Transverse colon (tissue), 4 donors: ENCODE measurements at regions not wholly inside any gene's neighbourhood (a gene's known extent, or its start where the extent isn't known, plus 50 kb on each side); places are given as distances from the start of the nearest gene placed in this dataset.

Experiments
- DNase-seq: peaks from one replicate; pipeline ENCODE4 v3.0.0-alpha.2; 2019
- H3K27ac ChIP-seq, 4 donors: fragments of 200-600 bp; sonication (generic); 2 replicates each; pipeline ENCODE4 v1.5.1; 2016 to 2018; ENCODE audit warnings: inconsistent platforms in 4 of 4
- H3K27me3 ChIP-seq: fragments of 200-600 bp; sonication (generic); 2 replicates; pipeline ENCODE4 v1.5.1; 2017; ENCODE audit warnings: inconsistent platforms
- H3K36me3 ChIP-seq, 4 donors: fragments of 200-600 bp; sonication (generic); 2 replicates each; pipeline ENCODE4 v1.5.1; 2017 to 2019; ENCODE audit warnings: inconsistent platforms in 4 of 4
- H3K4me1 ChIP-seq, 4 donors: fragments of 200-600 bp; sonication (generic); 2 replicates each; pipeline ENCODE4 v1.5.1; 2017 to 2020; ENCODE audit warnings: inconsistent platforms in 4 of 4
- H3K4me3 ChIP-seq, 4 donors: fragments of 200-600 bp; sonication (generic); 1 replicate in 1 of 4; 2 replicates in 3 of 4; pipeline versions ENCODE4 v1.5.1 to v1.6.1; 2017 to 2019; ENCODE audit warnings: inconsistent platforms in 4 of 4
- H3K9me3 ChIP-seq, 2 donors: fragments of 200-600 bp; sonication (generic); 2 replicates each; pipeline ENCODE4 v1.5.1; 2017 to 2019; ENCODE audit warnings: inconsistent platforms in 2 of 2
- EP300 ChIP-seq: sonication (generic); formaldehyde crosslinking; IDR thresholded peaks from one replicate; pipeline ENCODE4 v1.6.1; 2017; ENCODE audit warnings: antibody characterized with exemption, low read depth
- POLR2A ChIP-seq: fragments of 450-650 bp; IDR thresholded peaks from one replicate; pipeline ENCODE4 v1.6.1; 2016; ENCODE audit warnings: antibody characterized with exemption, mild to moderate bottlenecking, moderate library complexity
- POLR2AphosphoS5 ChIP-seq, 3 donors: sonication (generic); formaldehyde crosslinking; IDR thresholded peaks; one replicate each; pipeline ENCODE4 v1.6.1; 2016; ENCODE audit warnings: antibody characterized with exemption in 3 of 3
- WGBS, 2 donors: methylation state at CpG; one replicate each; pipeline ENCODE4 v1.1.5; 2018; ENCODE audit warnings: low coverage in 1 of 2; 5-methylcytosine and 5-hydroxymethylcytosine counted together
- in situ Hi-C, 4 donors: fragments of 200-750 bp; cut with MboI; loops; one replicate each; pipeline versions ENCODE4 v1.15.0 to v1.15.1; 2017; ENCODE audit warnings: low sequenced_read_pairs in 3 of 4, low pct_ligation_motif_present in 1 of 4, low pct_unique_long_range_greater_than_20kb in 1 of 4
- intact Hi-C: fragments of 100-400 bp; cut with DNase I; formaldehyde crosslinking; loops from one replicate; pipeline ENCODE4 v1.15.1; 2023; ENCODE audit warnings: low total_unique reads
- TF ChIP-seq, protein P1 (sequence below), 5 experiments: fragments of 200-600 bp in 3 of 5; fragments of 450-650 bp in 2 of 5; sonication (generic) in 3 of 5; IDR thresholded peaks; 1 replicate in 2 of 5; 2 replicates in 3 of 5; pipeline ENCODE4 v1.5.1; 2016 to 2017; ENCODE audit warnings: antibody characterized with exemption in 5 of 5, inconsistent platforms in 3 of 5, mild to moderate bottlenecking in 2 of 5, moderate library complexity in 1 of 5

GRCh38 chr1:191453487-191453886 lies 704.8 kb upstream of the RGS18 start:
- H3K4me1 ChIP-seq = no peaks in the 10 kb centered on the region
- H3K27me3 ChIP-seq = no peaks in the 10 kb centered on the region
- no peak overlapping the region for H3K4me3 ChIP-seq
- no peaks in the 10 kb centered on the region for H3K36me3 ChIP-seq
- H3K27ac ChIP-seq = no peak overlapping the region
- DNase-seq = no peak
- no peaks in the 10 kb centered on the region for H3K9me3 ChIP-seq
- in situ Hi-C loops = no loop called here
- TF ChIP-seq POLR2AphosphoS5 (IDR thresholded peaks at IDR 0.05) = no peak
- TF ChIP-seq POLR2A = no peak
- intact Hi-C loops = no loop called here
- WGBS, 2 donors = 67 to 86% methylated on average over 1 to 2 of the region's 2 CpGs

DNA sequence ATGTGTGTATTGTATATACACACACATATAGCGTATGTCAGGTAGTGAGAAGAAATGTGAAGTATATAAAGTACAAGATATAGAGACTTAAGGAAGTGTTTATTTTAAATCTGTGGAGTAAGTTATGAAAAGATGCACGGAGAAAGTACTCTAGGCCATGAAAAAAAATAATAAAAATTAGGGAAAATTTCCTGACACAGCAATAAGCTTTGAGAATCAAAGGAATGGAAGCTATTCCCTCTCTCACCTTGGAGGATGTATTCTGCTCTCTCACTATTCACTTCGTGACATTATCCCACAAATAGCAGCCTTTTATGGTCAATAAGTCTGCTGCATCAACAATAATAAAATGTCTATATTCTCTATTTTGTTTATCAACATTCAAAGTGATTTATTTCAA lies 700.4 kb upstream of the RGS18 start:
- Histone ChIP-seq H3K4me1 (no peaks in the 10 kb centered on the region), H3K27ac (no peak overlapping the region), H3K9me3 (no peaks in the 10 kb centered on the region), H3K36me3 (no peaks in the 10 kb centered on the region), H3K4me3 (no peak overlapping the region), H3K27me3 (no peaks in the 10 kb centered on the region)
- 57 to 69% methylated on average over 3 of the region's 3 CpGs for whole genome bisulfite sequencing, 2 donors
- no peak for DNase-seq
- intact Hi-C loops (no loop called here), in situ Hi-C loops (no loop called here)
- TF ChIP-seq EP300 (no peak), POLR2A (no peak), POLR2AphosphoS5 (IDR thresholded peaks at IDR 0.05) (no peak)
- TF ChIP-seq, protein P1, sequence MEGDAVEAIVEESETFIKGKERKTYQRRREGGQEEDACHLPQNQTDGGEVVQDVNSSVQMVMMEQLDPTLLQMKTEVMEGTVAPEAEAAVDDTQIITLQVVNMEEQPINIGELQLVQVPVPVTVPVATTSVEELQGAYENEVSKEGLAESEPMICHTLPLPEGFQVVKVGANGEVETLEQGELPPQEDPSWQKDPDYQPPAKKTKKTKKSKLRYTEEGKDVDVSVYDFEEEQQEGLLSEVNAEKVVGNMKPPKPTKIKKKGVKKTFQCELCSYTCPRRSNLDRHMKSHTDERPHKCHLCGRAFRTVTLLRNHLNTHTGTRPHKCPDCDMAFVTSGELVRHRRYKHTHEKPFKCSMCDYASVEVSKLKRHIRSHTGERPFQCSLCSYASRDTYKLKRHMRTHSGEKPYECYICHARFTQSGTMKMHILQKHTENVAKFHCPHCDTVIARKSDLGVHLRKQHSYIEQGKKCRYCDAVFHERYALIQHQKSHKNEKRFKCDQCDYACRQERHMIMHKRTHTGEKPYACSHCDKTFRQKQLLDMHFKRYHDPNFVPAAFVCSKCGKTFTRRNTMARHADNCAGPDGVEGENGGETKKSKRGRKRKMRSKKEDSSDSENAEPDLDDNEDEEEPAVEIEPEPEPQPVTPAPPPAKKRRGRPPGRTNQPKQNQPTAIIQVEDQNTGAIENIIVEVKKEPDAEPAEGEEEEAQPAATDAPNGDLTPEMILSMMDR (IDR thresholded peaks at IDR 0.05) = no peak

DNA sequence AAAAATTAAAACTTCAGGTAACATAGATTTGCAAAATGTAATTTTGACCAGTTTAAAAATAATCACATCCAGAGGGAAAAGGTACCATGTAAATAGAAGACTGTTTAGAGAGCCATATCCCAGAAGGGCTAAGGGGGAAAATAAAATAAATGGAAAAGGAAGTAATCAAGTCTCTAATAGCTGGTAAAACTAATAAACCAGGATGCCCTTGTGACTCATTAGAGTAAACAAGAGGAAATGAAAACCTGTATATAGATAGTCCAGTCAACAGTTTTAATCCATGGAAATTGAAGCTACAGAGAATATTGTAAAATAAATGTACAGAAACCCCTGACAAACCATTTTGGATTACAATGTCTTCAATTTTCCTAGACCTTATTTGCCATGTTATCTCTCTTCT lies 698.0 kb upstream of the RGS18 start:
- in situ Hi-C loops (no loop called here), intact Hi-C loops (no loop called here)
- Histone ChIP-seq H3K36me3 (no peaks in the 10 kb centered on the region), H3K9me3 (no peaks in the 10 kb centered on the region), H3K27ac (no peak overlapping the region), H3K4me3 (no peak overlapping the region), H3K27me3 (no peaks in the 10 kb centered on the region), H3K4me1 (no peaks in the 10 kb centered on the region)
- DNase-seq = no peak
- TF ChIP-seq, protein P1 (IDR thresholded peaks at IDR 0.05) = no peak
- TF ChIP-seq POLR2AphosphoS5 (IDR thresholded peaks at IDR 0.05) = no peak
- TF ChIP-seq POLR2A = no peak
- no peak for TF ChIP-seq EP300

GRCh38 chr1:191483988-191484387 lies 674.3 kb upstream of the RGS18 start:
- Histone ChIP-seq H3K4me1 (no peaks in the 10 kb centered on the region), H3K36me3 (no peaks in the 10 kb centered on the region), H3K4me3 (no peak overlapping the region), H3K9me3 (no peaks in the 10 kb centered on the region), H3K27ac (no peak overlapping the region), H3K27me3 (no peaks in the 10 kb centered on the region)
- no peak for DNase-seq
- intact Hi-C loops = no loop called here
- TF ChIP-seq POLR2AphosphoS5 (IDR thresholded peaks at IDR 0.05) = no peak
- TF ChIP-seq, protein P1 (IDR thresholded peaks at IDR 0.05) = no peak
- no peak for TF ChIP-seq EP300
- TF ChIP-seq POLR2A = no peak
- in situ Hi-C loops = no loop called here
- WGBS, 2 donors = 62 to 80% methylated on average over 2 to 3 of the region's 3 CpGs

- Histone ChIP-seq H3K9me3 (no peaks in the 10 kb centered on the region), H3K27ac (no peak overlapping the region), H3K4me1 (no peaks in the 10 kb centered on the region), H3K27me3 (no peaks in the 10 kb centered on the region), H3K36me3 (no peaks in the 10 kb centered on the region), H3K4me3 (no peak overlapping the region)
- intact Hi-C loops (no loop called here), in situ Hi-C loops (no loop called here)
- DNase-seq = no peak
- TF ChIP-seq POLR2AphosphoS5 (IDR thresholded peaks at IDR 0.05) (no peak), EP300 (no peak), POLR2A (no peak)
- TF ChIP-seq, protein P1 (IDR thresholded peaks at IDR 0.05) = no peak
- 48 to 73% methylated on average over 2 of the region's 2 CpGs for WGBS, 2 donors
Observed at GRCh38 chr1:191490303-191490702, 668.0 kb upstream of the RGS18 start.
